OCI-LY3 (cell line): ENCODE measurements at regions not wholly inside any gene's neighbourhood (a gene's known extent, or its start where the extent isn't known, plus 50 kb on each side); places are given as distances from the start of the nearest gene placed in this dataset.

ENCODE experiments used
- EZH2phosphoT487 ChIP-seq: fragments of 200-600 bp; shearing (Covaris generic); IDR thresholded peaks from 2 replicates; pipeline ENCODE4 v1.6.1; 2018; ENCODE audit warnings: antibody characterized with exemption, mixed run types, low read depth
- TF ChIP-seq, protein P1 (sequence below): fragments of 200-600, 300-600 bp; sonication (generic); IDR thresholded peaks from 2 replicates; pipeline ENCODE4 v1.5.1; 2014; ENCODE audit warnings: antibody characterized with exemption, low read length, low read depth

DNA sequence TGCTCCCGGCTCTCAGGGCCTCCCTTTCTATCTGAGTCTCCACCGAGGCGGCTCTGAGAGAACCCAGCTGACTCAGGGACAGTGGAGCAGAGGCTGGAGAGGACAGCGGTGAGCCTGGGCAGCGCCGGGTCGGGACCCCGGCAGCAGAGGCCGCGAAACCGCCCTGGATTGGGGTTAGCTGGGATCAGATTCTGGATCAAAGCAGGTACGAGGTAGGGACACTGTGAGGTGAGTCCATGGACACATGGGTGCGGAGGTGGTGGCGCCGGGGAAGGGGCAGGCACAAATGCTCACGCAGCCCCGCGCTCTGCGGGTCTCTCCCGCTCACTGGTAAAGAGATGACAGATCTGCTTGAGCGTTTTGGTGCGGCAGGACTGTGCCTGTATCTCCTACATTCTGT is 146.4 kb upstream of the GGTLC1 start:
- TF ChIP-seq, protein P1, sequence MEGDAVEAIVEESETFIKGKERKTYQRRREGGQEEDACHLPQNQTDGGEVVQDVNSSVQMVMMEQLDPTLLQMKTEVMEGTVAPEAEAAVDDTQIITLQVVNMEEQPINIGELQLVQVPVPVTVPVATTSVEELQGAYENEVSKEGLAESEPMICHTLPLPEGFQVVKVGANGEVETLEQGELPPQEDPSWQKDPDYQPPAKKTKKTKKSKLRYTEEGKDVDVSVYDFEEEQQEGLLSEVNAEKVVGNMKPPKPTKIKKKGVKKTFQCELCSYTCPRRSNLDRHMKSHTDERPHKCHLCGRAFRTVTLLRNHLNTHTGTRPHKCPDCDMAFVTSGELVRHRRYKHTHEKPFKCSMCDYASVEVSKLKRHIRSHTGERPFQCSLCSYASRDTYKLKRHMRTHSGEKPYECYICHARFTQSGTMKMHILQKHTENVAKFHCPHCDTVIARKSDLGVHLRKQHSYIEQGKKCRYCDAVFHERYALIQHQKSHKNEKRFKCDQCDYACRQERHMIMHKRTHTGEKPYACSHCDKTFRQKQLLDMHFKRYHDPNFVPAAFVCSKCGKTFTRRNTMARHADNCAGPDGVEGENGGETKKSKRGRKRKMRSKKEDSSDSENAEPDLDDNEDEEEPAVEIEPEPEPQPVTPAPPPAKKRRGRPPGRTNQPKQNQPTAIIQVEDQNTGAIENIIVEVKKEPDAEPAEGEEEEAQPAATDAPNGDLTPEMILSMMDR = no peak
- TF ChIP-seq EZH2phosphoT487 = no peak
